GM13976 (cell line): ENCODE measurements at regions not wholly inside any gene's neighbourhood (a gene's known extent, or its start where the extent isn't known, plus 50 kb on each side); places are given as distances from the start of the nearest gene placed in this dataset.

Source experiments
- DNase-seq: peaks from one replicate; pipeline ENCODE4 v3.0.0; 2012; ENCODE audit warnings: low spot score
- in situ Hi-C: fragments of 300-500 bp; cut with MboI; formaldehyde crosslinking; loops from one replicate; pipeline ENCODE4 v1.12.0; 2022; ENCODE audit warnings: low sequenced_read_pairs, mixed read lengths, inconsistent platforms; ENCODE audit not compliant: unreplicated experiment
- TF ChIP-seq, protein P1 (sequence below): IDR thresholded peaks from 2 replicates; pipeline ENCODE4 v1.5.1; 2012; ENCODE audit warnings: borderline replicate concordance, mild to moderate bottlenecking; ENCODE audit not compliant: insufficient read depth; ENCODE audit errors: extremely low read depth, missing control alignments, control extremely low read depth

DNA sequence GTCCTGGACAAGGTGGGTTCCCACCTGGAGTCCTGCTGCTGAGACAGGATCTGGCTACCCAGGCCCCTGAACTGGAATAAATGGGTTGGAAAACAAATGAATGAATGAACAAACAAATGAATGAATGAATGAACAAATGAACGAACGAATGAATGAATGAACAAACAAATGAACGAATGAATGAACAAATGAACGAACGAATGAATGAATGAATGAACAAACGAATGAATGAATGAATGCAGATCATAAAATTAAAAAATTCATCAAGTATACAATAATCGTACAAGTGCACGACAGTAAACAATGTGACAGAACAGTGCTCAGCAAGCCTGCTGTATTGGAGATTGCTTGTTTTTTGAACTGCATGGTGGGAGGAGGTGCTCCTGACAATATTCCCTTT, 2097.1 kb downstream of the MAT2B start:
- in situ Hi-C loops: no loop called here
- TF ChIP-seq, protein P1, sequence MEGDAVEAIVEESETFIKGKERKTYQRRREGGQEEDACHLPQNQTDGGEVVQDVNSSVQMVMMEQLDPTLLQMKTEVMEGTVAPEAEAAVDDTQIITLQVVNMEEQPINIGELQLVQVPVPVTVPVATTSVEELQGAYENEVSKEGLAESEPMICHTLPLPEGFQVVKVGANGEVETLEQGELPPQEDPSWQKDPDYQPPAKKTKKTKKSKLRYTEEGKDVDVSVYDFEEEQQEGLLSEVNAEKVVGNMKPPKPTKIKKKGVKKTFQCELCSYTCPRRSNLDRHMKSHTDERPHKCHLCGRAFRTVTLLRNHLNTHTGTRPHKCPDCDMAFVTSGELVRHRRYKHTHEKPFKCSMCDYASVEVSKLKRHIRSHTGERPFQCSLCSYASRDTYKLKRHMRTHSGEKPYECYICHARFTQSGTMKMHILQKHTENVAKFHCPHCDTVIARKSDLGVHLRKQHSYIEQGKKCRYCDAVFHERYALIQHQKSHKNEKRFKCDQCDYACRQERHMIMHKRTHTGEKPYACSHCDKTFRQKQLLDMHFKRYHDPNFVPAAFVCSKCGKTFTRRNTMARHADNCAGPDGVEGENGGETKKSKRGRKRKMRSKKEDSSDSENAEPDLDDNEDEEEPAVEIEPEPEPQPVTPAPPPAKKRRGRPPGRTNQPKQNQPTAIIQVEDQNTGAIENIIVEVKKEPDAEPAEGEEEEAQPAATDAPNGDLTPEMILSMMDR: no peak
- DNase-seq: no peak

DNA sequence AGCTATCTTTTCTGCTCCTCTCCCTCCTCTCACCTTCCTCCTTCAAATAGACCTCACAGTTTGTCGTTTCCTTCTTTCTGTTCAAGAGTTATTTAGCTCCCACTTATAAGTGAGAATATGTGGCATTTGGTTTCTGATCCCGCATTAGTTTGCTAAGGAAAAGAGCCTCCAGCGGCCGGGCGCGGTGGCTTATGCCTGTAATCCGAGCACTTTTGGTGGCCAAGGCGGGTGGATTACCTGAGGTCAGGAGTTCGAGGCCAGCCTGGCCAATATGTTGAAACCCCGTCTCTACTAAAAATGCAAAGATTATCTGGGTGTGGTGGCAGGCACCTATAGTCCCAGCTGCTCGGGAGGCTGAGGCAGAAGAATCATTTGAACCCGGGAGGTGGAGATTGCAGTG, 2101.6 kb downstream of the MAT2B start:
- TF ChIP-seq, protein P1: no peak
- no peak for DNase-seq
- in situ Hi-C loops: no loop called here

DNA sequence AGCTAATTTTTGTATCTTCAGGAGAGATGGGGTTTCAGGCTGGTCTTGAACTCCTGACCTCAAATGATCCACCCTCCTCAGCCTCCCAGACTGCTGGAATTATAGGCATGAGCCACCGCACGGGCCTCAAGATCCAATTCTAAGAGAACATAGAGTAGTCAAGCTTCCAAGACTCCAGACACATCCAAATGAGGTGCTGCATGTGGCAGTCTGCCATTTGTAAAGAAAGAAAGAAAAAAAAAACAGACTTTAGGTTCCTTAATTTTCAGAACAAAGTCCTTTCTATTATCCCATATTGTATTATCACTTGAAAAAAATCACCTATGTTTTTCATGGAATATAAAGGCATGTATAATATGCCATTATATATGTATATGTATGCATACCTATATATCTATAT, 2104.5 kb downstream of the MAT2B start:
- TF ChIP-seq, protein P1: no peak
- no peak for DNase-seq
- in situ Hi-C loops: no loop called here

DNA sequence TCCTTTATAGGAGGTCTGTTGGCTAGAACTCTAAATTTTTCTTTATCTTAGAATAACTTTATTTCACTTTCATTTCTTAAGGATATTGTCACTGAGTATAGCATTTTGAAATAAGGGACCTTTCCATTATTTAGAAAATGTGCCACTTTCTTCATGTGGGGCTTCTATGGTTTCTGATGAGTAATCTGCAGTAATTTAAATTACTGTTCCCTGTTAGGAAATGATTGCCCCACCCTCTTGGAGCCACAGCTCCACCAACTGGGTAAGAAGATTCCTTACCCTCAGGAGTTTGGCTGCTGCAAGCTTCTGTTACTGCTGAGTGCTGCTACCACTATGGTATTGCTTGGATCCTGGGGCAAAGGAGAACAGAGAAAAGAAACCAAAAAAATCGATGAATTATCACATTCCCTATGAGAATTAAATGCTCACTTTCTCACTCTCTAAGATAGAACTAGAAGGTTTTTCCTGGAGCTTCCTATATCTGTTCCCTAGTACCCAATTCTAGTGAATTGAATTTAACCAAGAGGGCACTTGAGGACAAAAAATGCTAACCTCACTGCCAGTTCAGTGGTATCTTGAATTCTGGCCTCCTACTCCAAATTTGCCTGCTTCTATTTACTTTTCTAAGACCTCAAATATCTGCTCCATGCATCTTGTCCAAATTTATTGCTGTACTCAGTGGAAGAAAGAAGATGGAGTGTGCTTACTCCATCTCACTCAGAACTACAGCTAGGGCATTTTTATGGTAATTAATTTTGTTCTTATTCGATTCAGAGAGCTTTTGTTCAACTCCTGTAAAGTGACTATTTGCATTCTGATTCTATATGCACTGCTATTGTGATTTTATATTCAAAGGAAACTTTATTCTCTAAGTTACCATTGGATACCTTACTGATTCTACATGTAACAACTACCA, 2111.3 kb downstream of the MAT2B start:
- in situ Hi-C loops: no loop called here
- TF ChIP-seq, protein P1: no peak
- DNase-seq: no peak

DNA sequence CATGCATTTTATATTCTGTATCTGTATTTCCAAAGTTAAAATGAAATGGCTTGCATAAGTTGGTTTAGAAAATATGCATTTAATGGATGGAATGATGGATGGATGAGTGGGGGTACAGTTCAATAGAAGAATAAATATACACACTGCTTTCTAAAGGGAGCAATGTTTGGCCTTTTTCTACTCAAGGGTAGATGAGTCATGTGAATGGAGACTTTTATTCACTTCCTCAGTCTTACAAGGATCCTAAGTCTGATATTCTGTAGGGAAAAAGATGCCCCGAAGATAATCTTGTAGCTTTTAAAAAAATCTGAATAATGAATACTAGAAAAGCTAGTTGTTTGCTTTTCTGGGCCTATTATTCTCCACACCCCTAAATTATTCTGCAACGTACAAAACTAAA, 2112.1 kb downstream of the MAT2B start:
- in situ Hi-C loops: no loop called here
- TF ChIP-seq, protein P1: no peak
- no peak for DNase-seq

DNA sequence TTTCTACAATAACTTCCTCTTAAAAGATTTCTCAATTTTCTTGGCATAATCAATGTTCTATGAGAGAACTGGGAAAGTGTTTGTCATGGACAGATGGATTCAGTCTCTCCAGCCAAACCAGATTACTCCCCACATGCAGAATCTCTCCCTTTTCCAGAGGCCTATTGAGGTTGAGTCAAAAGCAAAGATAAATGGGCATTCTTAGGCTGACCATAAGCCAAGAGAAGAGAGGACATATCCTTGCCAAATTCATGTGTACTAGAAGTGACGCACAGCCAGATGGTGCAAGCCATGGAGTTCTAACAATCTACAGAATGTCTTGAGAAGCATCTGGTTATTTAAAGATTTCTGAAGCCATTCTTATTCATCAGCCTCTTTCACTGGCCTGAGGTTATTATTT, 2115.0 kb downstream of the MAT2B start:
- TF ChIP-seq, protein P1: no peak
- no peak for DNase-seq
- in situ Hi-C loops: no loop called here
